Astrocyte of the spinal cord (primary cell): ENCODE measurements at regions not wholly inside any gene's neighbourhood (a gene's known extent, or its start where the extent isn't known, plus 50 kb on each side); places are given as distances from the start of the nearest gene placed in this dataset.

Experiments used
- DNase-seq: peaks from one replicate; pipeline ENCODE4 v3.0.0; 2011; ENCODE audit warnings: low read depth, low spot score
- H3K4me3 ChIP-seq: 2 replicates; pipeline ENCODE4 v1.5.1; 2011; ENCODE audit warnings: low read depth, mild to moderate bottlenecking, low read length, moderate library complexity
- in situ Hi-C: cut with HindIII; loops from 2 replicates; pipeline ENCODE4 v1.10.0; 2017; ENCODE audit warnings: low sequenced_read_pairs
- TF ChIP-seq, protein P1 (sequence below): IDR thresholded peaks from 2 replicates; pipeline ENCODE4 v1.5.1; 2012; ENCODE audit warnings: low read depth, mild to moderate bottlenecking, low read length, inconsistent platforms

GRCh38 chr2:188196343-188197008 is 95.2 kb upstream of the GULP1 start:
- TF ChIP-seq, protein P1, sequence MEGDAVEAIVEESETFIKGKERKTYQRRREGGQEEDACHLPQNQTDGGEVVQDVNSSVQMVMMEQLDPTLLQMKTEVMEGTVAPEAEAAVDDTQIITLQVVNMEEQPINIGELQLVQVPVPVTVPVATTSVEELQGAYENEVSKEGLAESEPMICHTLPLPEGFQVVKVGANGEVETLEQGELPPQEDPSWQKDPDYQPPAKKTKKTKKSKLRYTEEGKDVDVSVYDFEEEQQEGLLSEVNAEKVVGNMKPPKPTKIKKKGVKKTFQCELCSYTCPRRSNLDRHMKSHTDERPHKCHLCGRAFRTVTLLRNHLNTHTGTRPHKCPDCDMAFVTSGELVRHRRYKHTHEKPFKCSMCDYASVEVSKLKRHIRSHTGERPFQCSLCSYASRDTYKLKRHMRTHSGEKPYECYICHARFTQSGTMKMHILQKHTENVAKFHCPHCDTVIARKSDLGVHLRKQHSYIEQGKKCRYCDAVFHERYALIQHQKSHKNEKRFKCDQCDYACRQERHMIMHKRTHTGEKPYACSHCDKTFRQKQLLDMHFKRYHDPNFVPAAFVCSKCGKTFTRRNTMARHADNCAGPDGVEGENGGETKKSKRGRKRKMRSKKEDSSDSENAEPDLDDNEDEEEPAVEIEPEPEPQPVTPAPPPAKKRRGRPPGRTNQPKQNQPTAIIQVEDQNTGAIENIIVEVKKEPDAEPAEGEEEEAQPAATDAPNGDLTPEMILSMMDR = no peak
- peak; percentile 28 for DNase-seq
- in situ Hi-C loops = no loop called here

DNA sequence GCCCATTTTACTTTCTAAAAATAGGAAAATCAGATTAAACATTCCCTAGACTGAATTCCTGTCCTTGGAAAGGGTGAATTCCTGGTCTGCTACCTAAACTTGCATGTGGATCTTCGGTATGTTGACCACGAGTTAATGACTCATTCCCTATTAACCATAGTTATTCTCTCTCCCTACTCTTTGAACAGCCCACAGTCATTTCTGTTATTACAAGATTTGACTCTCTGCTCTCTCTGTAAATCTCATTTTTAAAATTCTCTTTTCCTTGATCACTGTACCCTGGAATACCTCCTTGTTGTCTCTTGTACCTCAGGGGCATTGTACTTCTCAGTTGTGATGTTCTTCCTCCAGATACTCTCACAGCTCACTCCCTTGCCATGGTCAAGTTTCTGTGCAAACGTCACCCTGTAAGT is 92.0 kb upstream of the GULP1 start:
- TF ChIP-seq, protein P1 = no peak
- peak; percentile 88 for DNase-seq
- no peak overlapping the region for H3K4me3 ChIP-seq
- in situ Hi-C loops = no loop called here

More at GRCh38 chr2:188196343-188197008, 95.2 kb upstream of the GULP1 start:
- H3K4me3 ChIP-seq = no peak overlapping the region

GRCh38 chr2:188201639-188202038 is 90.0 kb upstream of the GULP1 start:
- no peak for DNase-seq
- TF ChIP-seq, protein P1 = no peak
- in situ Hi-C loops = no loop called here
- H3K4me3 ChIP-seq = no peak overlapping the region

- TF ChIP-seq, protein P1 = no peak
- in situ Hi-C loops = no loop called here
- no peak overlapping the region for H3K4me3 ChIP-seq
- no peak for DNase-seq
Observed at GRCh38 chr2:188202777-188203176, 88.9 kb upstream of the GULP1 start.

- in situ Hi-C loops = no loop called here
- TF ChIP-seq, protein P1 = no peak
- no peak for DNase-seq
- no peak overlapping the region for H3K4me3 ChIP-seq
Observed at GRCh38 chr2:188203776-188204175, 87.9 kb upstream of the GULP1 start.

GRCh38 chr2:188204824-188205223 is 86.8 kb upstream of the GULP1 start:
- in situ Hi-C loops = no loop called here
- H3K4me3 ChIP-seq = no peak overlapping the region
- TF ChIP-seq, protein P1 = no peak
- no peak for DNase-seq
